ENCODE measurements at regions not wholly inside any gene's neighbourhood (a gene's known extent, or its start where the extent isn't known, plus 50 kb on each side); places are given as distances from the start of the nearest gene placed in this dataset.

DNA sequence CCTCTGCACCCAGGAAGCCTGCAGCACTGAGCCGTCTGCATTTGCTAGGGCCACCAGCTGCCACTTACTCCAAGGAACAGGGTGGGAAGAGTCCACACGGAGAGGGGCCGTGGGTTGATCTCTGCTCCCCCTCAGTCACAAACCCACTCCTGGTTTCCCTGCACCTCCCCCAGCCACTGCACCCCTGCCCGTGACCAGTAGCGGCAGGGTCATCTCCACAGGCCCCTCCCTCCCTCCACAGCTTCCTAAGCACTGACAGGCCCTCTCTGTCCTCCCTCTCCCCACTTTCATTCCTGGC, 75.2 kb downstream of the RBFOX3 start:
- H2AK5ac ChIP-seq (ENCODE audit: insufficient read length, low read length) = no peak overlapping the region
- H3K23ac ChIP-seq (ENCODE audit: insufficient read length, low read depth, low read length) = no peak overlapping the region
- no peaks in the 10 kb centered on the region for H3K79me1 ChIP-seq (ENCODE audit: insufficient read depth, low read depth, low read length, poor library complexity, severe bottlenecking)
- no peaks in the 10 kb centered on the region for H3K23me2 ChIP-seq (ENCODE audit: insufficient read length, low read depth, low read length, poor library complexity, severe bottlenecking)
- no peak overlapping the region for H3K4me2 ChIP-seq (ENCODE audit: insufficient read depth, insufficient read length, low read length)
- H3T11ph ChIP-seq (ENCODE audit: low read length) = no peak overlapping the region
- no peak overlapping the region for H3K9ac ChIP-seq (ENCODE audit: extremely low read depth, insufficient read length, low read length)
- no CpG with 5 or more reads among the region's 5 CpGs for WGBS (ENCODE audit: extremely low coverage, insufficient read length, low lambda C conversion rate)
- no peak overlapping the region for H4K5ac ChIP-seq (ENCODE audit: insufficient read length, low read depth, low read length)
- no peaks in the 10 kb centered on the region for H3K9me3 Mint-ChIP-seq
- no peak overlapping the region for H2BK120ac ChIP-seq (ENCODE audit: low read depth, low read length, poor library complexity, severe bottlenecking)
- no peaks in the 10 kb centered on the region for H3K79me2 ChIP-seq (ENCODE audit: insufficient read depth, low read length)
- no peak overlapping the region for H3K56ac ChIP-seq (ENCODE audit: insufficient read length, low read depth, low read length)
- H3K27me3 ChIP-seq (ENCODE audit: insufficient read depth, low read length) = no peaks in the 10 kb centered on the region
- H2BK15ac ChIP-seq (ENCODE audit: low read depth, low read length) = no peak overlapping the region
- peaks cover 15 to 21% of the 10 kb centered on the region in 2 experiments for H3K4me1 Mint-ChIP-seq
- no peak overlapping the region for H4K8ac ChIP-seq (replicated peaks; ENCODE audit: insufficient read length, low read depth, low read length)
- H3K36me3 Mint-ChIP-seq (ENCODE audit: insufficient read depth in 1 of 3, low read depth in 3 of 3) = no peaks in the 10 kb centered on the region; a peak in 1 of 7 replicates
- no peak overlapping the region for H2AFZ ChIP-seq (ENCODE audit: low read length)
- H3K4me3 Mint-ChIP-seq = no peak overlapping the region
- H3K27ac ChIP-seq (ENCODE audit: insufficient read length, low read depth, low read length) = no peak overlapping the region
- no peak overlapping the region for H3K27ac Mint-ChIP-seq
- no peak overlapping the region for H2BK12ac ChIP-seq (ENCODE audit: insufficient read length, low read depth, low read length)
- peaks cover 8% of the 10 kb centered on the region for H3K27me3 Mint-ChIP-seq (ENCODE audit: low read depth)
- no peak overlapping the region for H3K14ac ChIP-seq (ENCODE audit: insufficient read depth, low read length)
- no peak overlapping the region for H2BK20ac ChIP-seq (ENCODE audit: low read depth, low read length, poor library complexity, severe bottlenecking)
- H4K91ac ChIP-seq (ENCODE audit: insufficient read length, low read depth, low read length) = no peak overlapping the region
- no peak for DNase-seq
- H3K4me1 ChIP-seq (ENCODE audit: insufficient read depth, low read length) = no peaks in the 10 kb centered on the region
- no peaks in the 10 kb centered on the region for H4K20me1 ChIP-seq (ENCODE audit: control insufficient read depth, insufficient read depth, insufficient read length)
- no peak overlapping the region for H3K4ac ChIP-seq (ENCODE audit: low read depth, low read length)
- no peak overlapping the region for H2BK5ac ChIP-seq (ENCODE audit: insufficient read length, low read length)
- H3K18ac ChIP-seq (ENCODE audit: insufficient read length, low read depth, low read length) = no peak overlapping the region
- no peaks in the 10 kb centered on the region for H3K9me3 ChIP-seq (ENCODE audit: control insufficient read depth, low read depth, low read length)
- TF ChIP-seq, protein P1, sequence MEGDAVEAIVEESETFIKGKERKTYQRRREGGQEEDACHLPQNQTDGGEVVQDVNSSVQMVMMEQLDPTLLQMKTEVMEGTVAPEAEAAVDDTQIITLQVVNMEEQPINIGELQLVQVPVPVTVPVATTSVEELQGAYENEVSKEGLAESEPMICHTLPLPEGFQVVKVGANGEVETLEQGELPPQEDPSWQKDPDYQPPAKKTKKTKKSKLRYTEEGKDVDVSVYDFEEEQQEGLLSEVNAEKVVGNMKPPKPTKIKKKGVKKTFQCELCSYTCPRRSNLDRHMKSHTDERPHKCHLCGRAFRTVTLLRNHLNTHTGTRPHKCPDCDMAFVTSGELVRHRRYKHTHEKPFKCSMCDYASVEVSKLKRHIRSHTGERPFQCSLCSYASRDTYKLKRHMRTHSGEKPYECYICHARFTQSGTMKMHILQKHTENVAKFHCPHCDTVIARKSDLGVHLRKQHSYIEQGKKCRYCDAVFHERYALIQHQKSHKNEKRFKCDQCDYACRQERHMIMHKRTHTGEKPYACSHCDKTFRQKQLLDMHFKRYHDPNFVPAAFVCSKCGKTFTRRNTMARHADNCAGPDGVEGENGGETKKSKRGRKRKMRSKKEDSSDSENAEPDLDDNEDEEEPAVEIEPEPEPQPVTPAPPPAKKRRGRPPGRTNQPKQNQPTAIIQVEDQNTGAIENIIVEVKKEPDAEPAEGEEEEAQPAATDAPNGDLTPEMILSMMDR (conservative IDR thresholded peaks at IDR 0.05) = no peak

Data from H9 (cell line).